H9 (cell line): ENCODE measurements at regions not wholly inside any gene's neighbourhood (a gene's known extent, or its start where the extent isn't known, plus 50 kb on each side); places are given as distances from the start of the nearest gene placed in this dataset.

ENCODE experiments used
- DNase-seq: peaks from one replicate; pipeline ENCODE4 v3.0.0-alpha.2; 2017
- H2AFZ ChIP-seq: one replicate; pipeline ENCODE4 v1.6.1; 2013; ENCODE audit warnings: mild to moderate bottlenecking, low read length, control low read depth, moderate library complexity
- H2AK5ac ChIP-seq: 2 replicates; pipeline ENCODE4 v1.6.1; 2013; ENCODE audit warnings: low read length, control low read depth, mixed read lengths; ENCODE audit not compliant: insufficient read length
- H2BK120ac ChIP-seq: one replicate; pipeline ENCODE4 v1.6.1; 2013; ENCODE audit warnings: low read depth, mild to moderate bottlenecking, low read length, control low read depth, inconsistent platforms; ENCODE audit not compliant: poor library complexity, severe bottlenecking
- H2BK12ac ChIP-seq: 2 replicates; pipeline ENCODE4 v1.6.1; 2013; ENCODE audit warnings: low read length, control low read depth, mixed read lengths, low read depth; ENCODE audit not compliant: insufficient read length
- H2BK15ac ChIP-seq: 2 replicates; pipeline ENCODE4 v1.6.1; 2013; ENCODE audit warnings: low read depth, low read length, control low read depth
- H2BK20ac ChIP-seq: one replicate; pipeline ENCODE4 v1.6.1; 2013; ENCODE audit warnings: low read depth, mild to moderate bottlenecking, low read length, control low read depth, inconsistent platforms; ENCODE audit not compliant: poor library complexity, severe bottlenecking
- H2BK5ac ChIP-seq: 2 replicates; pipeline ENCODE4 v1.6.1; 2013; ENCODE audit warnings: low read length, control low read depth, mixed read lengths; ENCODE audit not compliant: insufficient read length
- H3K14ac ChIP-seq: 2 replicates; pipeline ENCODE4 v1.6.1; 2013; ENCODE audit warnings: low read length, control low read depth; ENCODE audit not compliant: insufficient read depth
- H3K18ac ChIP-seq: 2 replicates; pipeline ENCODE4 v1.6.1; 2013; ENCODE audit warnings: low read depth, mild to moderate bottlenecking, mixed read lengths, low read length, control low read depth; ENCODE audit not compliant: insufficient read length
- H3K23ac ChIP-seq: 2 replicates; pipeline ENCODE4 v1.6.1; 2013; ENCODE audit warnings: low read length, control low read depth, mixed read lengths, low read depth; ENCODE audit not compliant: insufficient read length
- H3K23me2 ChIP-seq: 2 replicates; pipeline ENCODE4 v1.6.1; 2013; ENCODE audit warnings: low read depth, mild to moderate bottlenecking, mixed read lengths, low read length, control low read depth; ENCODE audit not compliant: insufficient read length, poor library complexity, severe bottlenecking
- H3K27ac ChIP-seq: 2 replicates; pipeline ENCODE4 v1.5.1; 2013; ENCODE audit warnings: low read length, control low read depth, mixed read lengths, low read depth; ENCODE audit not compliant: insufficient read length
- H3K27me3 ChIP-seq: 2 replicates; pipeline ENCODE4 v1.6.1; 2013; ENCODE audit warnings: low read length, control low read depth, inconsistent platforms; ENCODE audit not compliant: insufficient read depth
- H3K4ac ChIP-seq: 2 replicates; pipeline ENCODE4 v1.6.1; 2013; ENCODE audit warnings: low read depth, mild to moderate bottlenecking, control low read depth, inconsistent platforms, low read length, moderate library complexity
- H3K4me1 ChIP-seq: 2 replicates; pipeline ENCODE4 v1.6.1; 2013; ENCODE audit warnings: low read length, control low read depth, inconsistent platforms; ENCODE audit not compliant: insufficient read depth
- H3K4me2 ChIP-seq: 2 replicates; pipeline ENCODE4 v1.6.1; 2013; ENCODE audit warnings: low read length, control low read depth, mixed read lengths; ENCODE audit not compliant: insufficient read length, insufficient read depth
- H3K56ac ChIP-seq: 2 replicates; pipeline ENCODE4 v1.6.1; 2013; ENCODE audit warnings: low read depth, mild to moderate bottlenecking, mixed read lengths, low read length, control low read depth; ENCODE audit not compliant: insufficient read length
- H3K79me1 ChIP-seq: 2 replicates; pipeline ENCODE4 v1.6.1; 2013; ENCODE audit warnings: low read depth, mild to moderate bottlenecking, moderate library complexity, low read length, control low read depth, inconsistent platforms; ENCODE audit not compliant: insufficient read depth, poor library complexity, severe bottlenecking
- H3K79me2 ChIP-seq: 2 replicates; pipeline ENCODE4 v1.6.1; 2013; ENCODE audit warnings: low read length, control low read depth, inconsistent platforms; ENCODE audit not compliant: insufficient read depth
- H3K9ac ChIP-seq: 2 replicates; pipeline ENCODE4 v1.6.1; 2013; ENCODE audit warnings: low read length, control low read depth, mixed read lengths; ENCODE audit not compliant: insufficient read length; ENCODE audit errors: extremely low read depth
- H3K9me3 ChIP-seq: one replicate; pipeline ENCODE4 v1.6.1; 2013; ENCODE audit warnings: low read depth, low read length, inconsistent platforms; ENCODE audit not compliant: control insufficient read depth
- H3T11ph ChIP-seq: one replicate; pipeline ENCODE4 v1.6.1; 2013; ENCODE audit warnings: mild to moderate bottlenecking, low read length, control low read depth, inconsistent platforms
- H4K20me1 ChIP-seq: one replicate; pipeline ENCODE4 v1.6.1; 2013; ENCODE audit not compliant: control insufficient read depth, insufficient read length, insufficient read depth
- H4K5ac ChIP-seq: 2 replicates; pipeline ENCODE4 v1.6.1; 2013; ENCODE audit warnings: low read depth, mild to moderate bottlenecking, mixed read lengths, low read length, control low read depth; ENCODE audit not compliant: insufficient read length
- H4K8ac ChIP-seq: replicated peaks from 2 replicates; pipeline ENCODE4 v1.6.1; 2013; ENCODE audit warnings: low read length, control low read depth, mixed read lengths, low read depth; ENCODE audit not compliant: insufficient read length
- H4K91ac ChIP-seq: 2 replicates; pipeline ENCODE4 v1.6.1; 2013; ENCODE audit warnings: low read depth, mild to moderate bottlenecking, moderate library complexity, mixed read lengths, low read length, control low read depth; ENCODE audit not compliant: insufficient read length
- H3K27ac Mint-ChIP-seq, 3 experiments: 2 replicates in 2 of 3; 3 replicates in 1 of 3; pipeline ENCODE4 v1.8.0; 2020 to 2021; ENCODE audit warnings: mixed read lengths in 3 of 3, mild to moderate bottlenecking in 1 of 3, moderate library complexity in 1 of 3
- H3K27me3 Mint-ChIP-seq: 2 replicates; pipeline ENCODE4 v1.8.0; 2021; ENCODE audit warnings: low read depth, mild to moderate bottlenecking, moderate library complexity, mixed read lengths
- H3K36me3 Mint-ChIP-seq, 3 experiments: 2 replicates in 2 of 3; 3 replicates in 1 of 3; pipeline ENCODE4 v1.8.0; 2020 to 2021; ENCODE audit warnings: low read depth in 3 of 3, mixed read lengths in 3 of 3; ENCODE audit not compliant: insufficient read depth in 1 of 3
- H3K4me1 Mint-ChIP-seq, 2 experiments: 2 replicates each; pipeline ENCODE4 v1.8.0; 2020; ENCODE audit warnings: mixed read lengths in 2 of 2
- H3K4me3 Mint-ChIP-seq, 2 experiments: 2 replicates in 1 of 2; 3 replicates in 1 of 2; pipeline ENCODE4 v1.8.0; 2020 to 2021; ENCODE audit warnings: mild to moderate bottlenecking in 2 of 2, mixed read lengths in 2 of 2, moderate library complexity in 1 of 2
- H3K9me3 Mint-ChIP-seq, 2 experiments: 2 replicates in 1 of 2; 3 replicates in 1 of 2; pipeline ENCODE4 v1.8.0; 2020; ENCODE audit warnings: mild to moderate bottlenecking in 2 of 2, mixed read lengths in 2 of 2, moderate library complexity in 1 of 2
- CTCF ChIP-seq: fragments of 200-600 bp; sonication (generic); conservative IDR thresholded peaks from 3 replicates; pipeline ENCODE4 v1.8.0; 2021; ENCODE audit warnings: antibody characterized with exemption, mild to moderate bottlenecking
- WGBS: extraction: QIAGEN DNeasy Blood & Tissue Kit; methylation state at CpG from one replicate; pipeline ENCODE4 v1.1.7; 2013; ENCODE audit warnings: missing lambda C conversion rate, low lambda C conversion rate, mixed read lengths; ENCODE audit not compliant: insufficient read length; ENCODE audit errors: extremely low coverage; 5-methylcytosine and 5-hydroxymethylcytosine counted together

DNA sequence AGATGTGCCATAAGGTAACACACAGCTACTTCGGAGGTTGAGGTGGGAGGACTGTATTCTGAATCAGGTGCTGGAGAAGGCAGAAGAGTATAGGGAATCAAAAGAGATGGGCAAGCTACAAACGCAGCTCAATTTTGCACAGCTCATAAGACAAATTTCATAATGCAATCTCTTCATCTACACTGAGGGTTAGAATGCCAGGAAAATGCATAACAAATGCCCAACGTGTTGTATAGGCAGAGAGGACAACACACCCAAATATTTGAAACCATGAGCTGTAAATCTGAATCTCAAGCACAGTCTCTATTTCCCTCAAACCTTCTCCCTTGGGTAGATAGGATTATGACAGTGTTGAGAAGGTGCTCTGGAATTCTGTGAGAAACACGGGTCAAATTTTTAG lies 263.1 kb upstream of the FOXN3 start:
- Histone ChIP-seq H2BK20ac (no peak overlapping the region), H3K23me2 (no peaks in the 10 kb centered on the region), H3T11ph (no peak overlapping the region), H2BK120ac (no peak overlapping the region), H2AK5ac (no peak overlapping the region), H3K56ac (no peak overlapping the region), H3K4me1 (no peaks in the 10 kb centered on the region), H3K79me1 (no peaks in the 10 kb centered on the region), H4K8ac (no peak overlapping the region), H3K14ac (no peak overlapping the region), H2BK15ac (no peak overlapping the region), H3K9ac (no peak overlapping the region), H3K4ac (no peak overlapping the region), H3K23ac (no peak overlapping the region), H3K27ac (no peak overlapping the region), H3K18ac (no peak overlapping the region), H3K27me3 (no peaks in the 10 kb centered on the region), H4K20me1 (no peaks in the 10 kb centered on the region), H3K79me2 (no peaks in the 10 kb centered on the region), H2BK5ac (no peak overlapping the region), H4K5ac (no peak overlapping the region), H2AFZ (no peak overlapping the region), H4K91ac (no peak overlapping the region), H3K4me2 (no peak overlapping the region), H2BK12ac (no peak overlapping the region), H3K9me3 (no peaks in the 10 kb centered on the region)
- Mint-ChIP-seq H3K4me3 (no peak overlapping the region), H3K36me3 (peaks cover 5 to 15% (median 9%) of the 10 kb centered on the region in 3 experiments; a peak in 6 of 7 replicates), H3K9me3 (peaks cover 19 to 25% of the 10 kb centered on the region in 2 experiments), H3K27ac (no peak overlapping the region), H3K4me1 (no peaks in the 10 kb centered on the region), H3K27me3 (peaks cover 2% of the 10 kb centered on the region)
- no peak for DNase-seq
- TF ChIP-seq CTCF: no peak
- no CpG with 5 or more reads among the region's 4 CpGs for WGBS
